ENCODE measurements at regions not wholly inside any gene's neighbourhood (a gene's known extent, or its start where the extent isn't known, plus 50 kb on each side); places are given as distances from the start of the nearest gene placed in this dataset.

- DNase-seq (ENCODE audit: extremely low spot score in 2 of 2): no peak
- H3K4me1 ChIP-seq: no peaks in the 10 kb centered on the region
- TF ChIP-seq POLR2A (IDR thresholded peaks at IDR 0.05) (no peak), POLR2AphosphoS5 (IDR thresholded peaks at IDR 0.05; ENCODE audit: insufficient read depth in 1 of 2, low read depth in 1 of 2) (no peak), CTCF (IDR thresholded peaks at IDR 0.05) (no peak)
- no peaks in the 10 kb centered on the region for H3K27me3 ChIP-seq
- H3K4me3 ChIP-seq: no peak overlapping the region
- no peak overlapping the region for H3K27ac ChIP-seq
- H3K36me3 ChIP-seq: no peaks in the 10 kb centered on the region
- H3K9me3 ChIP-seq: no peaks in the 10 kb centered on the region
- intact Hi-C loops (cut with DNase I): no loop called here
These were observed 209.9 kb upstream of the SOX14 start for GRCh38 chr3:137554242-137554641.

- no peaks in the 10 kb centered on the region for H3K4me1 ChIP-seq
- no peak for DNase-seq (ENCODE audit: extremely low spot score in 2 of 2)
- no peaks in the 10 kb centered on the region for H3K36me3 ChIP-seq
- no peak overlapping the region for H3K27ac ChIP-seq
- H3K4me3 ChIP-seq: no peak overlapping the region
- intact Hi-C loops (cut with DNase I): no loop called here
- TF ChIP-seq POLR2A (IDR thresholded peaks at IDR 0.05) (no peak), CTCF (IDR thresholded peaks at IDR 0.05) (no peak)
- no peaks in the 10 kb centered on the region for H3K9me3 ChIP-seq
- H3K27me3 ChIP-seq: no peaks in the 10 kb centered on the region
These were observed 195.2 kb upstream of the SOX14 start for GRCh38 chr3:137568880-137569279.

- intact Hi-C loops (cut with DNase I): no loop called here
- no peaks in the 10 kb centered on the region for H3K9me3 ChIP-seq
- no peaks in the 10 kb centered on the region for H3K4me1 ChIP-seq
- H3K4me3 ChIP-seq: no peak overlapping the region
- no peak for DNase-seq (ENCODE audit: extremely low spot score in 2 of 2)
- H3K36me3 ChIP-seq: no peaks in the 10 kb centered on the region
- H3K27ac ChIP-seq: no peak overlapping the region
- no peaks in the 10 kb centered on the region for H3K27me3 ChIP-seq
- TF ChIP-seq POLR2AphosphoS5 (IDR thresholded peaks at IDR 0.05; ENCODE audit: insufficient read depth in 1 of 2, low read depth in 1 of 2) (no peak), CTCF (IDR thresholded peaks at IDR 0.05) (no peak), POLR2A (IDR thresholded peaks at IDR 0.05) (no peak)
These were observed 191.2 kb upstream of the SOX14 start for GRCh38 chr3:137572931-137573330.

GRCh38 chr3:137582484-137582883 lies 181.6 kb upstream of the SOX14 start:
- no peak for DNase-seq (ENCODE audit: extremely low spot score in 2 of 2)
- Histone ChIP-seq H3K4me1 (no peaks in the 10 kb centered on the region), H3K27me3 (no peaks in the 10 kb centered on the region), H3K36me3 (no peaks in the 10 kb centered on the region), H3K9me3 (no peaks in the 10 kb centered on the region), H3K27ac (no peak overlapping the region), H3K4me3 (no peak overlapping the region)
- intact Hi-C loops (cut with DNase I): no loop called here
- TF ChIP-seq POLR2A (IDR thresholded peaks at IDR 0.05) (no peak), POLR2AphosphoS5 (IDR thresholded peaks at IDR 0.05; ENCODE audit: insufficient read depth in 1 of 2, low read depth in 1 of 2) (no peak), CTCF (IDR thresholded peaks at IDR 0.05) (no peak)

GRCh38 chr3:137583256-137583655 lies 180.9 kb upstream of the SOX14 start:
- no peak for TF ChIP-seq POLR2A (IDR thresholded peaks at IDR 0.05)
- no peak for TF ChIP-seq CTCF (IDR thresholded peaks at IDR 0.05)
- TF ChIP-seq POLR2AphosphoS5 (IDR thresholded peaks at IDR 0.05; ENCODE audit: insufficient read depth in 1 of 2, low read depth in 1 of 2): no peak

More at GRCh38 chr3:137583256-137583655, 180.9 kb upstream of the SOX14 start:
- DNase-seq (ENCODE audit: extremely low spot score in 2 of 2): no peak
- intact Hi-C loops (cut with DNase I): no loop called here
- no peak overlapping the region for H3K4me3 ChIP-seq
- H3K27ac ChIP-seq: no peak overlapping the region
- no peaks in the 10 kb centered on the region for H3K27me3 ChIP-seq
- H3K9me3 ChIP-seq: no peaks in the 10 kb centered on the region
- H3K4me1 ChIP-seq: no peaks in the 10 kb centered on the region
- no peaks in the 10 kb centered on the region for H3K36me3 ChIP-seq
